Suprapubic skin (tissue), 4 donors: ENCODE measurements at regions not wholly inside any gene's neighbourhood (a gene's known extent, or its start where the extent isn't known, plus 50 kb on each side); places are given as distances from the start of the nearest gene placed in this dataset.
"Not testable (repeated sequence)": the region's sequence is repeated elsewhere in the genome, so short reads cannot be mapped to it uniquely, and the experiment has no call there.

Experiments
- DNase-seq, 2 donors: peaks; one replicate each; pipeline ENCODE4 v3.0.0-alpha.2; 2019; ENCODE audit warnings: low spot score in 2 of 2
- H3K27ac ChIP-seq: fragments of 200-600 bp; sonication (generic); one replicate; pipeline ENCODE4 v1.5.1; 2019
- H3K27me3 ChIP-seq: fragments of 200-600 bp; sonication (generic); one replicate; pipeline ENCODE4 v1.5.1; 2019
- H3K36me3 ChIP-seq: fragments of 200-600 bp; sonication (generic); one replicate; pipeline ENCODE4 v1.5.1; 2019
- H3K4me1 ChIP-seq: fragments of 200-600 bp; sonication (generic); one replicate; pipeline ENCODE4 v1.5.1; 2019
- H3K4me3 ChIP-seq: fragments of 200-600 bp; sonication (generic); one replicate; pipeline ENCODE4 v1.5.1; 2019; ENCODE audit warnings: mild to moderate bottlenecking
- H3K9me3 ChIP-seq: fragments of 200-600 bp; sonication (generic); one replicate; pipeline ENCODE4 v1.5.1; 2019
- CTCF ChIP-seq, 2 donors: fragments of 200-600 bp in 1 of 2; fragments of 450-650 bp in 1 of 2; sonication (generic) in 1 of 2; IDR thresholded peaks; one replicate each; pipeline ENCODE4 v1.5.1; 2016 to 2019; ENCODE audit warnings: antibody characterized with exemption in 2 of 2, mild to moderate bottlenecking in 1 of 2, moderate library complexity in 1 of 2
- EP300 ChIP-seq: sonication (generic); formaldehyde crosslinking; IDR thresholded peaks from one replicate; pipeline ENCODE4 v1.6.1; 2017; ENCODE audit warnings: antibody characterized with exemption
- POLR2A ChIP-seq, 2 donors: fragments of 450-650 bp; IDR thresholded peaks; one replicate each; pipeline ENCODE4 v1.6.1; 2017; ENCODE audit warnings: antibody characterized with exemption in 2 of 2, mild to moderate bottlenecking in 2 of 2, moderate library complexity in 2 of 2
- POLR2AphosphoS5 ChIP-seq, 3 donors: sonication (generic); formaldehyde crosslinking; IDR thresholded peaks; one replicate each; pipeline ENCODE4 v1.6.1; 2017; ENCODE audit warnings: antibody characterized with exemption in 3 of 3
- WGBS: methylation state at CpG from one replicate; pipeline ENCODE4 v1.1.5; 2018; 5-methylcytosine and 5-hydroxymethylcytosine counted together

DNA sequence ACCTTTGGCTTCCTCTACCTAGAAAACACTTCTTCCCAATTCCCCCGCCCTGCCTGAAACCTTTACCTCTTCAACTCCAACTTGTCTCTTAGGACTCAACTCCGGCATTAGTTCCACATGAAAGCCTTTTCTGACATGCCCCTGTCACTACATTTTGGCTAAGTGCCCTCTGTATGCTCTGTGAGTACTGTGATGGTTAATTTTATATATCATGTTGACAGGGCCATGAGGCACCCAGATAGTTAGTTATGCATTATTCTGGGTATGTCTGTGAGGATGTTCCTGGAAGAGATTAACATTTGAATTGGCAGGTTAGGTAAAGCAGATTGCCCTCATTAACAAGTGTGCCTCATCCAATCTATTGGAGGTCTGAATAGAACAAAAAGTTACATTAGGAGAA lies 75.6 kb upstream of the NCKAP5 start:
- Histone ChIP-seq H3K27ac (no peak overlapping the region), H3K9me3 (no peaks in the 10 kb centered on the region), H3K4me1 (peaks cover 22% of the 10 kb centered on the region), H3K4me3 (no peak overlapping the region), H3K27me3 (no peaks in the 10 kb centered on the region), H3K36me3 (no peaks in the 10 kb centered on the region)
- 95% methylated on average over 2 of the region's 2 CpGs for WGBS
- DNase-seq = no peak
- TF ChIP-seq EP300 (no peak), POLR2A (IDR thresholded peaks at IDR 0.05) (no peak), CTCF (IDR thresholded peaks at IDR 0.05) (no peak), POLR2AphosphoS5 (IDR thresholded peaks at IDR 0.05) (no peak)

DNA sequence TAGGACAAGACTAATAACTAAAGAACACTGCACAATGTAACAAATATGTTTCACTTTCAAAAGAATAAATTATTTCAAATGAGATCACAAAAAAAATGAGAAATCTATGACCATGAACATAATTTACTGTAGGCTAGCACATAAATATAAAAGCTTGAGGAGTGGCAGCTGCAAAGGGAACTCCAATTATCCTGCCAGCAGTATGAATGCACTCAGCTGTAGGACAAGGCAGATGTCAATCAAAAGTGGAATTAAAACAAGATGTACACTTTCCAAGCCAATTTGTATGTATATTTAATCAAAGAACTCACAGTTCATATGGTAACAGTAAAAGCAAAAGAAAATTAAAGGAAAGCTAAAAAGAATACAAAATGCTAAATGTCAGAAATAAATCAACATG lies 76.6 kb upstream of the NCKAP5 start:
- Histone ChIP-seq H3K27ac (no peak overlapping the region), H3K9me3 (no peaks in the 10 kb centered on the region), H3K4me3 (no peak overlapping the region), H3K4me1 (peaks cover 22% of the 10 kb centered on the region), H3K27me3 (no peaks in the 10 kb centered on the region), H3K36me3 (no peaks in the 10 kb centered on the region)
- DNase-seq = no peak
- TF ChIP-seq EP300 = no peak
- TF ChIP-seq POLR2AphosphoS5 (IDR thresholded peaks at IDR 0.05) = no peak
- TF ChIP-seq CTCF (IDR thresholded peaks at IDR 0.05) = no peak
- no peak for TF ChIP-seq POLR2A (IDR thresholded peaks at IDR 0.05)

DNA sequence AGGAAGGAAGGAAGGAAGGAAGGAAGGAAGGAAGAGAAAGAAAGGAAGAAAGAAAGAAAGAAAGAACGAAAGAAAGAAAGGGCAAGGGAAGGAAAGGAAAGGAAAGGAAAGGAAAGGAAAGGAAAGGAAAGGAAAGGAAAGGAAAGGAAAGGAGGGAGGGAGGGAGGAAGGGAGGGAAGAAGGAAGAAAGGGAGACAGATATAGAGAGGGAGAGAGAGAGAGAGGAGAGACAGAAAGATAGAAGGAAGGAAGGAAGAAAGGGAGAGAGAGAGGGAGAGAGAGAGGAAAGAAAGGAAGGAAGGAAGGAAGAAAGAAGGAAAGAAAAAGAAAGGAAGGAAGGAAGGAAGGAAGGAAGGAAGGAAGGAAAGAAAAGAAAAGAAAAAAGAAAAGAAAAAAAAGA lies 79.1 kb upstream of the NCKAP5 start:
- not testable (repeated sequence) for H3K27ac ChIP-seq, H3K9me3 ChIP-seq, DNase-seq, H3K36me3 ChIP-seq, H3K27me3 ChIP-seq, H3K4me3 ChIP-seq
- 83% methylated on average over 1 of the region's 1 CpG for WGBS
- peaks cover 14% of the 10 kb centered on the region for H3K4me1 ChIP-seq

DNA sequence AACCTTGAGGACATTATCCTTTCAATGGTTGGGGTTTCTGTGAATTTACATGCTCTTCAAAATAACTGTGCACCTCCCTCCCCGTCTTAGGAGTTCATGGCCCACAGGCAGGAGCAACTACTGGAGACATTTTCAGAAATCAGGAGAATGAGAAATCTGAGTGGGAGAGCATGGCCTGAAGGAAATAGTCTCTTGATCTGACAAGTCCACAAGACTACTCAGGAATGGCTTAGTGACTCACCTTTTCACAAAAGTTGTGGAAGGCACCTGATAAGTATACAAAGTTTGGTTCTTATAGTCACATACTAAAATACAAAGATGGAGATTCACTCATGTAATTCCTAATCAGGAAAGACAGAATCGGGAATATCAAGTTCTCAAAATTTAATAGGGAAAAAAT lies 83.6 kb upstream of the NCKAP5 start:
- no peaks in the 10 kb centered on the region for H3K36me3 ChIP-seq
- 64% methylated on average over 2 of the region's 2 CpGs for WGBS
- no peak for TF ChIP-seq CTCF (IDR thresholded peaks at IDR 0.05)
- no peak for TF ChIP-seq EP300
- TF ChIP-seq POLR2A (IDR thresholded peaks at IDR 0.05) = no peak
- TF ChIP-seq POLR2AphosphoS5 (IDR thresholded peaks at IDR 0.05) = no peak
- H3K9me3 ChIP-seq = no peaks in the 10 kb centered on the region
- H3K27ac ChIP-seq = no peak overlapping the region
- H3K27me3 ChIP-seq = no peaks in the 10 kb centered on the region
- no peak overlapping the region for H3K4me3 ChIP-seq
- DNase-seq = no peak
- peaks cover 7% of the 10 kb centered on the region for H3K4me1 ChIP-seq

DNA sequence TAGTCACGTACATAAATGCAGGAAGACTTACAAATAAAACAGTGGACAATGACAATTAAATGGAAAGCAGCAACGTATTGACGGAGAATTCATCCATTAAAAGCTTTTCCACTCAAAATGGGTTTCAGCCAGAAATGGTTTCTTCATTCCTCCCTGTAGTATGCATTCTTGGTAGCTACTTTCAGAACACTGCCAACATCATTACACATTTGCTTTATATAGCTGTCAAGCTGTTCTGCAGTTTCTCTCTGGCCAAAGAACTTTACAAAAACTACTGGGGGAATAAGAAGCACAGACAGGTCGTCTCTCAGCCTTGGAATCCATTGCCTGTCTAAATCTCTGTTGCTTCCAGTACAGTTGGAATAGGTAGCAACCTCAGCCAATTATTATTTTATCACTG lies 84.1 kb upstream of the NCKAP5 start:
- no peaks in the 10 kb centered on the region for H3K27me3 ChIP-seq
- H3K9me3 ChIP-seq = no peaks in the 10 kb centered on the region
- TF ChIP-seq EP300 (no peak), POLR2A (IDR thresholded peaks at IDR 0.05) (no peak), POLR2AphosphoS5 (IDR thresholded peaks at IDR 0.05) (no peak), CTCF (IDR thresholded peaks at IDR 0.05) (no peak)
- no peak overlapping the region for H3K4me3 ChIP-seq
- H3K4me1 ChIP-seq = peaks cover 7% of the 10 kb centered on the region
- no peak for DNase-seq
- 52% methylated on average over 4 of the region's 4 CpGs for WGBS
- H3K36me3 ChIP-seq = no peaks in the 10 kb centered on the region
- no peak overlapping the region for H3K27ac ChIP-seq

GRCh38 chr2:133653056-133653455 lies 84.8 kb upstream of the NCKAP5 start:
- Histone ChIP-seq H3K4me1 (peaks cover 7% of the 10 kb centered on the region), H3K9me3 (no peaks in the 10 kb centered on the region), H3K27ac (no peak overlapping the region), H3K36me3 (no peaks in the 10 kb centered on the region), H3K27me3 (no peaks in the 10 kb centered on the region), H3K4me3 (no peak overlapping the region)
- no peak for DNase-seq
- no peak for TF ChIP-seq EP300
- no peak for TF ChIP-seq CTCF (IDR thresholded peaks at IDR 0.05)
- no peak for TF ChIP-seq POLR2AphosphoS5 (IDR thresholded peaks at IDR 0.05)
- no peak for TF ChIP-seq POLR2A (IDR thresholded peaks at IDR 0.05)
